ENCODE measurements at regions not wholly inside any gene's neighbourhood (a gene's known extent, or its start where the extent isn't known, plus 50 kb on each side); places are given as distances from the start of the nearest gene placed in this dataset.

DNA sequence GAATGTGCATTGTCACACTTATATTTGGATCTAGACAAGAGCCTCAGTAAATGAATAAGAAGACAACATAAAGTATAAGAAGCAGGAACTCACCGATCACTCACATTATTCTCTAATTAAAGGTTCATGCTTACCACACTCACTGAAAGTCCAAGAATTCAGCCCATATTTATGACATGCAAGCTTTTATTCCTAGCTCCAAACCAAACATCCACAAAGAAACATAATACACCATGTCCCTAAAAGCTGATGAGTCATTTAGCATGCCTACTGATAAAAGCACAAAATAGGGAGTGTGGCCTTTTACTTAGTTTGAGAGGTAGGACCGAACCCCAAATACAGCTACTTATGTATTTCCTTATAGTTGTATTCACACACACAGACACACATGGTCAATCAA lies 1094.6 kb upstream of the CDH2 start:
- DNase-seq (ENCODE audit: low read depth in 2 of 2) = peak; percentile 43 to 65
- TF ChIP-seq, protein P1, sequence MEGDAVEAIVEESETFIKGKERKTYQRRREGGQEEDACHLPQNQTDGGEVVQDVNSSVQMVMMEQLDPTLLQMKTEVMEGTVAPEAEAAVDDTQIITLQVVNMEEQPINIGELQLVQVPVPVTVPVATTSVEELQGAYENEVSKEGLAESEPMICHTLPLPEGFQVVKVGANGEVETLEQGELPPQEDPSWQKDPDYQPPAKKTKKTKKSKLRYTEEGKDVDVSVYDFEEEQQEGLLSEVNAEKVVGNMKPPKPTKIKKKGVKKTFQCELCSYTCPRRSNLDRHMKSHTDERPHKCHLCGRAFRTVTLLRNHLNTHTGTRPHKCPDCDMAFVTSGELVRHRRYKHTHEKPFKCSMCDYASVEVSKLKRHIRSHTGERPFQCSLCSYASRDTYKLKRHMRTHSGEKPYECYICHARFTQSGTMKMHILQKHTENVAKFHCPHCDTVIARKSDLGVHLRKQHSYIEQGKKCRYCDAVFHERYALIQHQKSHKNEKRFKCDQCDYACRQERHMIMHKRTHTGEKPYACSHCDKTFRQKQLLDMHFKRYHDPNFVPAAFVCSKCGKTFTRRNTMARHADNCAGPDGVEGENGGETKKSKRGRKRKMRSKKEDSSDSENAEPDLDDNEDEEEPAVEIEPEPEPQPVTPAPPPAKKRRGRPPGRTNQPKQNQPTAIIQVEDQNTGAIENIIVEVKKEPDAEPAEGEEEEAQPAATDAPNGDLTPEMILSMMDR (IDR thresholded peaks at IDR 0.05; ENCODE audit: low read depth, low read length) = no peak
- no peak overlapping the region for H3K4me3 ChIP-seq (replicated peaks in 1 of 2; ENCODE audit: low read depth in 2 of 2, low read length in 2 of 2)

DNA sequence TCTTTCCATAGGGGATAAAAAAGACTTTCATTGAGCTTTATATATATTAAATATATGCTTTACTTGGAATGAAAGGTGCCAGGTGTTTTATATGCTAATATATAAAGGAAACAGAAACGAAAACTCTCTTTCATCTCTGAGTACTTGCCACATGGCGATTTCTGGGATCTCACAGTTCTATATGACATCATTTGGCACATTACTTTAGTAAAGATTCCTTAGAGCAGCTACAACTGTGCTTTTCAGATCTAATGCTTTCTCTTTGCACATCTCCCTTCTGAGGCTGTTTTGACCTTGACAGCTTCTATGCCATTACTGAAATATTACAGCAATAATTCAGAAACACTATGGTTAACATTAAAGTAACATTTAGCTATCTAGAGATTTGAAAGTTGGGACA lies 1082.9 kb upstream of the CDH2 start:
- DNase-seq (ENCODE audit: low read depth in 2 of 2) = peak in 1 of 2 donors; percentile 25
- TF ChIP-seq, protein P1 (IDR thresholded peaks at IDR 0.05; ENCODE audit: low read depth, low read length) = no peak
- H3K4me3 ChIP-seq (replicated peaks in 1 of 2; ENCODE audit: low read depth in 2 of 2, low read length in 2 of 2) = no peak overlapping the region

DNA sequence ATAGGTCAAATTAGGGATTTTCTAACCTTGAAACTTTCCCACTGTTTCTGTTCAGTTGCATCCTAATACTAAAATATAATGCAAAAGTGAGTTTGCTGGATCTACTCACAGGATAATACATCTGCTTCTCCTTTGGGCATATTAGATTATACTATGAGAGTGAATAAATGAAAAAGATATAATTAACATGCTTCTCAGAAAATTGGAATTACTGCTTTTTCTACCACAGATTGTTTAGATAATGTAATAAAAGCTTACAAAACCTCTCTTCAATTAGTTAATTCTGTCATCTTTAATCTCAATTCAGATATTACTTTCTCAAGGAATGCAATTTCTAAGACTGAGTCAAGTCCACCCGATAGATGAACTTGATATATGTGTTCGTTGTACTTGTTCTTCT lies 1077.2 kb upstream of the CDH2 start:
- H3K4me3 ChIP-seq (replicated peaks in 1 of 2; ENCODE audit: low read depth in 2 of 2, low read length in 2 of 2) = no peak overlapping the region
- no peak for DNase-seq (ENCODE audit: low read depth in 2 of 2)
- TF ChIP-seq, protein P1 (IDR thresholded peaks at IDR 0.05; ENCODE audit: low read depth, low read length) = no peak

DNA sequence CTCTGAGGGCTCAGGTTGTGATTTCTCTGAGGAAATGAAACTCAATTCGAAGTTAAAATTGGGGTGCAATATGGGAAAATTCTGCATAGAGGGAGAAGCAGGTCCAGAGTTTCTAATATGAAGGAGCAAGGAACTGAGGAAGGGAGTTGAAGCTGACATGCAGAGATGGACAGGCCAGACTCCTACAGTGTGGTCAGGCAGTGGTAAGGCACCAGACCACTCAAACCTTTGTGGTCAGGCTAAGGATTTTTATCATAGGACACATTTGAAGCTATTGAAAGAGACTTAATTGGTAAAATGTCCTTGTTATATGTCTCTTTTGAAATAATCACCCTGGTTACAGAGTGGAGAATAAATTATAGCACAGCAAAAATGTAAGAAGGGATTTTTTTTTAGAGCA lies 1074.8 kb upstream of the CDH2 start:
- no peak for DNase-seq (ENCODE audit: low read depth in 2 of 2)
- no peak overlapping the region for H3K4me3 ChIP-seq (replicated peaks in 1 of 2; ENCODE audit: low read depth in 2 of 2, low read length in 2 of 2)
- TF ChIP-seq, protein P1 (IDR thresholded peaks at IDR 0.05; ENCODE audit: low read depth, low read length) = no peak

DNA sequence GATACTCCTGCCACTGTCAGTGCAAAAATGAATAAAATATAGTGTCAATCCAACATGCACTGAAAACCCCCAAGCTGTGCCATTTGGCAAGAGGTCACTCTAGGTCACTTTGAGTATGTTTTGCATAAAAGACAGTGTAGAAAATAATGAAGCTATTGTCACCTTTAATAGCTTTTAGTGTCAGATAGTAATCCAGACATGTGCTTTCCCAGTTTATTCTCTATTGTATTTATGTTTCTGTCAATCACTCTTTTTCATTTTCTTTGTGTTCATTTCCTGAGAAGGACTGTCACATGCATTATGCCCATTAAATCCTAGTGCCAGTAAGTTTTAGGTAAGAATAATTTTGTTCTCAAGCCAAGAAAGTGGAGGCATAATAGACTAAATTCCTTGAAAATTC lies 1073.9 kb upstream of the CDH2 start:
- no peak overlapping the region for H3K4me3 ChIP-seq (replicated peaks in 1 of 2; ENCODE audit: low read depth in 2 of 2, low read length in 2 of 2)
- TF ChIP-seq, protein P1 (IDR thresholded peaks at IDR 0.05; ENCODE audit: low read depth, low read length) = no peak
- DNase-seq (ENCODE audit: low read depth in 2 of 2) = no peak

DNA sequence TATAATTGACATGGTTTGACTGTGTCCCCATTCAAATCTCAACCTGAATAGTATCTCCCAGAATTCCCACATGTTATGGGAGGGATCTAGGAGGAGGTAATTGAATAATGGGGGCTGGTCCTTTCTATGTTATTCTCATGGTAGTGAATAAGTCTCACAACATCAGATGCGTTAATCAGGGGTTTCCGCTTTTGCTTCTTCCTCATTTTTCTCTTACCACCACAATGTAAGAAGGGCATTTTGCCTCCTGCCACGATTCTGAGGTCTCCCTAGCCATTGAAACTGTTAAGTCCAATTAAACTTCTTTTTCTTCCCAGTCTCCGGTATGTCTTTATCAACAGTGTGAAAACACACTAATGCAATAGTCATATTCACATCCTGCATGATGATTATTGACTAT lies 1073.3 kb upstream of the CDH2 start:
- DNase-seq (ENCODE audit: low read depth in 2 of 2) = no peak
- TF ChIP-seq, protein P1 (IDR thresholded peaks at IDR 0.05; ENCODE audit: low read depth, low read length) = no peak

DNA sequence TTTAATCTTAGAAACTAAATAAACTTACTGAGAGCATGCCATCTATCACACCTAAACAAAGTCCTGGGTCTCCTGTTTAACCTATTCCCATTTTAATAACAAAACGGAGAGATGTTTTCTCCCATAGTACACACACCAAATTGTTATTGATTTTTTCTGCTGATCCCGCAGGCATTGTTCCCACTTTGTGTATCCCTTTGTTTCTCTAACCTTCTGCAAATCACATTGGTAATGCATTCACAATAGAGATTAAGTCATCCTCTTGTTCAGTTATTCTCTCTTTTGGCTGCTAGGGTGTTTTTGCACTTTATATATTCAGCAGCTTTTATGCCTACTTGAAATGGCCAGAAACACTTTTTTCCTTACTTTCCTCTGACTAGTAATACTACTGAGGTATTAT lies 1071.9 kb upstream of the CDH2 start:
- TF ChIP-seq, protein P1 (IDR thresholded peaks at IDR 0.05; ENCODE audit: low read depth, low read length) = no peak
- no peak overlapping the region for H3K4me3 ChIP-seq (replicated peaks in 1 of 2; ENCODE audit: low read depth in 2 of 2, low read length in 2 of 2)
- no peak for DNase-seq (ENCODE audit: low read depth in 2 of 2)

More for the DNA sequence above, 1073.3 kb upstream of the CDH2 start:
- H3K4me3 ChIP-seq (replicated peaks in 1 of 2; ENCODE audit: low read depth in 2 of 2, low read length in 2 of 2) = no peak overlapping the region
